ENCODE measurements at regions not wholly inside any gene's neighbourhood (a gene's known extent, or its start where the extent isn't known, plus 50 kb on each side); places are given as distances from the start of the nearest gene placed in this dataset.

DNA sequence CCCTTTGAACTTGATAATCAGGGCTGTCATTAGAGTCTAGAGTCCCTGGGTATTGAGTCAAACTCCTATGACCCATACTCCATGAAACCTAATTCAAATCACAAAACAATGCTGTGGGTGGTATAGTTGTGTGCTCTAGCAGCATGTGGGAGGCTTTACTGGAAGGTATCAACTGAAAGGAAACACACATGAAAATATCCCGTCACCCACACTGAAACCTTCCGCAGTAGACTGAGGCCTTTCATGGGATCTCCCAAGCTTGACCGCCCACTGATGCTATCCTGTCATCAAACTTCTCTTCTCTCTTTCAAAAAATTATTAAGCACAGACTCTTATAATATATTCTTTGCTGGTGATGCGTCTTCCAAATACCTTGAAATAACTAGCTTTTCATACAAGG, 569.1 kb upstream of the MEF2C start:
- TF ChIP-seq EP300 (IDR thresholded peaks at IDR 0.05; ENCODE audit: borderline replicate concordance in 1 of 2, low read depth in 2 of 2, low read length in 2 of 2) = no peak
- no peak for TF ChIP-seq FOSL1 (IDR thresholded peaks at IDR 0.05; ENCODE audit: insufficient read depth, low read depth, low read length)
